ENCODE measurements at regions not wholly inside any gene's neighbourhood (a gene's known extent, or its start where the extent isn't known, plus 50 kb on each side); places are given as distances from the start of the nearest gene placed in this dataset.

GRCh38 chr6:6901945-6902344 lies 205.8 kb upstream of the RREB1 start:
- Histone ChIP-seq H2AFZ (ENCODE audit: low read length) (no peak overlapping the region), H3K36me3 (ENCODE audit: insufficient read depth, low read length) (no peaks in the 10 kb centered on the region), H3K9me3 (ENCODE audit: low read length) (no peaks in the 10 kb centered on the region), H4K20me1 (ENCODE audit: insufficient read depth, low read length) (no peaks in the 10 kb centered on the region), H3K79me2 (ENCODE audit: insufficient read depth, low read depth, low read length) (no peaks in the 10 kb centered on the region), H3K4me1 (ENCODE audit: insufficient read depth, low read length, poor library complexity, severe bottlenecking) (no peaks in the 10 kb centered on the region), H3K27ac (ENCODE audit: low read depth, low read length, poor library complexity, severe bottlenecking) (no peak overlapping the region), H3K4me2 (ENCODE audit: low read length) (no peak overlapping the region), H3K4me3 (ENCODE audit: low read depth, low read length, poor library complexity, severe bottlenecking) (no peak overlapping the region), H3K9me2 (ENCODE audit: insufficient read depth, low read length) (no peaks in the 10 kb centered on the region)
- ChIA-PET POLR2A (no interaction called here), CTCF (ENCODE audit: unreplicated experiment) (no interaction called here)
- intact Hi-C loops (cut with micrococcal nuclease; ENCODE audit: unreplicated experiment): no loop called here
- DNase-seq (ENCODE audit: low spot score): no peak
- no TSS peak for BruUV-seq (replicated peaks)
- TF ChIP-seq, protein P1, sequence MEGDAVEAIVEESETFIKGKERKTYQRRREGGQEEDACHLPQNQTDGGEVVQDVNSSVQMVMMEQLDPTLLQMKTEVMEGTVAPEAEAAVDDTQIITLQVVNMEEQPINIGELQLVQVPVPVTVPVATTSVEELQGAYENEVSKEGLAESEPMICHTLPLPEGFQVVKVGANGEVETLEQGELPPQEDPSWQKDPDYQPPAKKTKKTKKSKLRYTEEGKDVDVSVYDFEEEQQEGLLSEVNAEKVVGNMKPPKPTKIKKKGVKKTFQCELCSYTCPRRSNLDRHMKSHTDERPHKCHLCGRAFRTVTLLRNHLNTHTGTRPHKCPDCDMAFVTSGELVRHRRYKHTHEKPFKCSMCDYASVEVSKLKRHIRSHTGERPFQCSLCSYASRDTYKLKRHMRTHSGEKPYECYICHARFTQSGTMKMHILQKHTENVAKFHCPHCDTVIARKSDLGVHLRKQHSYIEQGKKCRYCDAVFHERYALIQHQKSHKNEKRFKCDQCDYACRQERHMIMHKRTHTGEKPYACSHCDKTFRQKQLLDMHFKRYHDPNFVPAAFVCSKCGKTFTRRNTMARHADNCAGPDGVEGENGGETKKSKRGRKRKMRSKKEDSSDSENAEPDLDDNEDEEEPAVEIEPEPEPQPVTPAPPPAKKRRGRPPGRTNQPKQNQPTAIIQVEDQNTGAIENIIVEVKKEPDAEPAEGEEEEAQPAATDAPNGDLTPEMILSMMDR (conservative IDR thresholded peaks at IDR 0.05; ENCODE audit: low read length): no peak
- no peak for TF ChIP-seq EZH2phosphoT487 (IDR thresholded peaks at IDR 0.05; ENCODE audit: borderline replicate concordance, low read depth, low read length)

DNA sequence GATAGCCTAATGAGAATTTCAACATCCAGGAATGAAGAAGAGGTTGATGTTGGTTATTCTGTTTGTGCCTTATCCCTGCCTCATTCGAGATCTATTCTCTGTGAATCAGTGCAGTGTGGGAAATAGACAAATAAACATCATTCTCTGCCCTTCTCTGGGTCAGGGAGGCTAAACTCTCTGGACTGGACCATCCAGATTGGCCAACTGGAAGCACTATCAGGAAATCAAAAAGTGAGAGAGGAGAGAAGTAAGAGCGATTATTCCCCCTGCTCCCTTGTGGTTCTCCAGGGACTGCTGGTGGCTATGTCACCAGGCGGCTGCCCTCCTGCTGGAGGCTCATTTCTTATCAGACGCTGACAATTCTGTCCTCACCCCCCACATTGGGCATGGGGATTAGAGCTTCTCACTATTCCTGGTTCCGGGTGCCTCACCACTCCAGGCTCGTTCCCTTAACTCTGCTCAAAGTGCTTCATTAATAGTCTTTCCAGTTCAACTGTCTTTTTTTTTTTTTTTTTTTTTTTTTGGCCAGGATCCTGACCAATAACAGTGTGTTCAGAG lies 201.7 kb upstream of the RREB1 start:
- ChIA-PET CTCF (ENCODE audit: unreplicated experiment) (no interaction called here), POLR2A (no interaction called here)
- Histone ChIP-seq H3K27ac (ENCODE audit: low read depth, low read length, poor library complexity, severe bottlenecking) (no peak overlapping the region), H3K79me2 (ENCODE audit: insufficient read depth, low read depth, low read length) (no peaks in the 10 kb centered on the region), H3K4me2 (ENCODE audit: low read length) (no peak overlapping the region), H3K4me1 (ENCODE audit: insufficient read depth, low read length, poor library complexity, severe bottlenecking) (no peaks in the 10 kb centered on the region), H4K20me1 (ENCODE audit: insufficient read depth, low read length) (no peaks in the 10 kb centered on the region), H3K9me2 (ENCODE audit: insufficient read depth, low read length) (no peaks in the 10 kb centered on the region), H3K9me3 (ENCODE audit: low read length) (no peaks in the 10 kb centered on the region), H3K4me3 (ENCODE audit: low read depth, low read length, poor library complexity, severe bottlenecking) (no peak overlapping the region), H3K36me3 (ENCODE audit: insufficient read depth, low read length) (no peaks in the 10 kb centered on the region), H2AFZ (ENCODE audit: low read length) (no peak overlapping the region)
- intact Hi-C loops (cut with micrococcal nuclease; ENCODE audit: unreplicated experiment): no loop called here
- no peak for DNase-seq (ENCODE audit: low spot score)
- TF ChIP-seq EZH2phosphoT487 (IDR thresholded peaks at IDR 0.05; ENCODE audit: borderline replicate concordance, low read depth, low read length): no peak
- TF ChIP-seq, protein P1 (conservative IDR thresholded peaks at IDR 0.05; ENCODE audit: low read length): no peak
- no TSS peak for BruUV-seq (replicated peaks)

GRCh38 chr6:6906570-6907213 lies 201.1 kb upstream of the RREB1 start:
- ChIA-PET CTCF (ENCODE audit: unreplicated experiment) (no interaction called here), POLR2A (no interaction called here)
- intact Hi-C loops (cut with micrococcal nuclease; ENCODE audit: unreplicated experiment): no loop called here
- DNase-seq (ENCODE audit: low spot score): no peak
- Histone ChIP-seq H3K9me2 (ENCODE audit: insufficient read depth, low read length) (no peaks in the 10 kb centered on the region), H3K79me2 (ENCODE audit: insufficient read depth, low read depth, low read length) (no peaks in the 10 kb centered on the region), H2AFZ (ENCODE audit: low read length) (no peak overlapping the region), H3K9me3 (ENCODE audit: low read length) (no peaks in the 10 kb centered on the region), H3K36me3 (ENCODE audit: insufficient read depth, low read length) (no peaks in the 10 kb centered on the region), H3K4me2 (ENCODE audit: low read length) (no peak overlapping the region), H3K4me3 (ENCODE audit: low read depth, low read length, poor library complexity, severe bottlenecking) (no peak overlapping the region), H3K27ac (ENCODE audit: low read depth, low read length, poor library complexity, severe bottlenecking) (no peak overlapping the region), H3K4me1 (ENCODE audit: insufficient read depth, low read length, poor library complexity, severe bottlenecking) (no peaks in the 10 kb centered on the region), H4K20me1 (ENCODE audit: insufficient read depth, low read length) (no peaks in the 10 kb centered on the region)
- TF ChIP-seq, protein P1 (conservative IDR thresholded peaks at IDR 0.05; ENCODE audit: low read length): no peak
- no peak for TF ChIP-seq EZH2phosphoT487 (IDR thresholded peaks at IDR 0.05; ENCODE audit: borderline replicate concordance, low read depth, low read length)
- no TSS peak for BruUV-seq (replicated peaks)
